GM21390 (cell line): ENCODE measurements at regions not wholly inside any gene's neighbourhood (a gene's known extent, or its start where the extent isn't known, plus 50 kb on each side); places are given as distances from the start of the nearest gene placed in this dataset.

ENCODE experiments used
- ATAC-seq: cut with Tn5 transposase; IDR thresholded peaks from one replicate; pipeline ENCODE4 v1.9.1; 2021; ENCODE audit not compliant: unreplicated experiment

- ATAC-seq = no peak
Measured at GRCh38 chr12:45623221-45623620, 106.3 kb upstream of the ARID2 start.

GRCh38 chr12:45623940-45624339, 105.6 kb upstream of the ARID2 start:
- no peak for ATAC-seq

- no peak for ATAC-seq
Measured at GRCh38 chr12:45626965-45627364, 102.5 kb upstream of the ARID2 start.

GRCh38 chr12:45627407-45628069, 102.0 kb upstream of the ARID2 start:
- no peak for ATAC-seq

GRCh38 chr12:45629292-45629691, 100.2 kb upstream of the ARID2 start:
- ATAC-seq = no peak

GRCh38 chr12:45633733-45634132, 95.8 kb upstream of the ARID2 start:
- ATAC-seq = no peak

GRCh38 chr12:45634273-45634917, 95.1 kb upstream of the ARID2 start:
- no peak for ATAC-seq

GRCh38 chr12:45637242-45637641, 92.3 kb upstream of the ARID2 start:
- ATAC-seq = no peak

GRCh38 chr12:45637706-45638105, 91.8 kb upstream of the ARID2 start:
- ATAC-seq = no peak

GRCh38 chr12:45638386-45638785, 91.1 kb upstream of the ARID2 start:
- ATAC-seq = no peak

GRCh38 chr12:45644541-45644940, 85.0 kb upstream of the ARID2 start:
- ATAC-seq = no peak

GRCh38 chr12:45646851-45647581, 82.5 kb upstream of the ARID2 start:
- no peak for ATAC-seq

GRCh38 chr12:45648070-45648469, 81.4 kb upstream of the ARID2 start:
- ATAC-seq = no peak

GRCh38 chr12:45651029-45651428, 78.5 kb upstream of the ARID2 start:
- ATAC-seq = no peak

- ATAC-seq = no peak
Measured at GRCh38 chr12:45654002-45654665, 75.4 kb upstream of the ARID2 start.

- ATAC-seq = no peak
Measured at GRCh38 chr12:45655186-45655585, 74.3 kb upstream of the ARID2 start.

- no peak for ATAC-seq
Measured at GRCh38 chr12:45655743-45656142, 73.8 kb upstream of the ARID2 start.

GRCh38 chr12:45658020-45658419, 71.5 kb upstream of the ARID2 start:
- ATAC-seq = no peak

GRCh38 chr12:45660330-45660729, 69.2 kb upstream of the ARID2 start:
- no peak for ATAC-seq

GRCh38 chr12:45663455-45663854, 66.1 kb upstream of the ARID2 start:
- ATAC-seq = no peak

GRCh38 chr12:45665941-45666340, 63.6 kb upstream of the ARID2 start:
- no peak for ATAC-seq

- no peak for ATAC-seq
Measured at GRCh38 chr12:45666396-45666795, 63.1 kb upstream of the ARID2 start.
